ENCODE measurements at regions not wholly inside any gene's neighbourhood (a gene's known extent, or its start where the extent isn't known, plus 50 kb on each side); places are given as distances from the start of the nearest gene placed in this dataset.

DNA sequence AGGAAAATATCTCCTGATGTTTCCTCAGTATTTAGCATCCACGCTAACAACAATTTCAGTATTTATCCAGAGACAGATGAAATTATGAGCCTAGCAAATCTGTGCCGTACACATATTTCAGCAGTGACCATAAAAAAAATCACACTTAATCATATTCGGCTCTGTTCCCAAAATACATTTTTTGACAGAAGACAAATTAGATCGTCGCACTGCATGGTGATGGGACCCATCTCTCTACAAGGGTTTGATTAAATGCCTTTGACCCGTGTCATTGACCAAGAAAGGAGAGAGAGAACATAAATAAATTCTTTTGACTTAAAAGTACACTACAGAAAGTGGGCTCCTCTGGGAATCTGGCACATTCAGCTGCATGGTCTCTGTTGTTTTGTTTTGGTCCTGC, 215.3 kb upstream of the SEMA6D start:
- DNase-seq = no peak

DNA sequence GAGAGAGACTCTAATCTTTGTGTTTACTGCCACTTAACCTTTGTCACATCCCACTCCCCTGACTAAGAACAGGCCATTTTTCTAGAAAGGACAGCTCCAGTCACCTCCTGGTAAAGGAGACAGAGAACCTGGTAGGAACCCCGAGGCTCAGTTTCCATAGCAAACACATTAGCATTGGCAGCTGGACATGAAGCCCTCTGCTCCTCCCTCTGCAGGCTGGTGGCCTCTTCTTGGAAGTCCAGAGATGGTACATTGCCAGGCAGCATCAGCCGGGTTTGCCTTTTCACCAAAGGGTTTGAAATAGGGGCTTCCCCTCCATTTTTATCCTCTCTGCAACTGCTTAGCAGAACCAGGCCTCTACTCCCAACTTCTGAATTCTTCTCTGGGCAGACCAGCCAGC, 213.4 kb upstream of the SEMA6D start:
- no peak for DNase-seq

GRCh38 chr15:47504624-47505256, 212.6 kb upstream of the SEMA6D start:
- DNase-seq = no peak

DNA sequence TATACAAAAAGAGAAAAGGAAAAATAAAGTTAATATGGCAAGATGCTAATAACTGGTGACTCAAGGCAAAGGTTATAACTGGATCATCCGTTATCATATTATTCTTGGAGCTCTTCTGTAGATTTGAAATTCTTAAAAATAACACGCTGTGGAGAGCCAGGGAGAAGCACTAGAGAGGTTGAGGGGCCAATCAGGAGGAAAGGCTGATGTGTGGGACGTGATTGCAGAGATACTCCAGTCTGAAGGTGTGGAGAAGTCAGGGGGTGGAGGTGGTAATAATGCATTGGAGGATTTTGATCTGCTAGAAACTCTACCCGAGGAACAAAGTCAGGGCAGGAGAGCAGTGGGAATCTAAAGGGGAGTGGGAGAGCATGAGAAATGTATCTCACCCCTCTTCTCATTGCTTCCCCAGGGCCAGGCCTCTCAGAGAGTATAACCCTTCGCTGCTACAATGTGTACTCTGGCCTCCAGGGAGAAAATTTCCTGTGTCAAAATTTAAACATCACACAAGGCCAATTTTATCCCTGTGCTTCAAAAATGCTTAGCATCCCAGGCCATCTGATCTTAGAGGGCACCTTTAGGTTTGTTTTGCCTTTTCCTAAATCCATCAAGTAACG, 211.5 kb upstream of the SEMA6D start:
- no peak for DNase-seq

DNA sequence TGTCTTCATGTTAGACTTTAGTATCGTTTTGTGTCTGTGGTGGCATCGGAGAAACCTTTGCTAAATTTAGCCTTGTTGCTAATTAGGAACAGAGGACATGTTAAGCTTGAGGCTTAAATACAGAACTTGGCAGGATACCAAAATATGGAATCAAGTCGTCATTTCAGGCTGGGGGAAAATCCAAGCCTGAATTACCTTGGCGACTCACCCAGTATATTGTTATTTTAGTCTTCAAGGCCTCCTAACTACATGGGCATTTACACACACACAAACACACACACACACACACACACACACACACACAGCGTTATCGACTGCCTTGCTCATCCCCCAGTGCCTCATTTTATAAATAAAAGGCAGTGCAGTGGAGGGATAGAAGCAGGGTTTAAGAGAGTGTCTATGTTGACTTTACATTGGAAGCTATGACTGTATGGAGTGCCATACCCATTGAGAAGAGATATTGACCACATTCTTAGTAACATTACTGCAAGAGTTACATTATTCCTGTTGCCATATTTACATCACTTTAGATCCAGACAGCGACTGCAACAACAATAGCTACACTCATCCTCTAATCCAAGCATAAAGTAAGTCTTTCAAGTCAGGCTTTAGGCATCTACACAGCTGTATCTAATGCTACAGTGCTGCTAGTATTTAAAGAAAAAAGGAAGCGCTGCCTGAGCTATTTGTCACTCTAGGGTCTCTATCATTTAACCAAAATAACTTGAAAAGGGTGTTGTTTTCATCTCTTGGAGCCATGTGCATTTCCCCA, 210.8 kb upstream of the SEMA6D start:
- DNase-seq = peak; percentile 82

- DNase-seq = no peak
Observed at GRCh38 chr15:47507221-47507985, 209.9 kb upstream of the SEMA6D start.

DNA sequence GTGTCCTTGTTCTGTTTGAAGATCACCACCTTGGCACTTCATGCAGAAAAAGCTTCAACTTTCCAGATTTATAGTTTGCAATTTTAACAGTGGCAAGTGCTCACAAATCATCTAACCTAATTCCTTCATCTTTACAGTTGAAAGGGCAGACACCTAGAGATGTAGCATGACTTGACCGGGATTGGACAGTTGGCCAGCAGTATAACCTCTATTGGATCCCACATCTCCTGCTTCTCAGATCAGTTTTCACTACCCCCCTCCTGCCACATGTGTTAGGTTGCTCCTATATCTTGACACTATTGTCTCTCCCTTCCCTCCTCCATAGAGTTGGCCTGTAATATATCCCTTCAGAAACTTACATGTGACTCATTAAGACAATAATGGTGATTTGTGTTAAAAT, 206.0 kb upstream of the SEMA6D start:
- DNase-seq = no peak

DNA sequence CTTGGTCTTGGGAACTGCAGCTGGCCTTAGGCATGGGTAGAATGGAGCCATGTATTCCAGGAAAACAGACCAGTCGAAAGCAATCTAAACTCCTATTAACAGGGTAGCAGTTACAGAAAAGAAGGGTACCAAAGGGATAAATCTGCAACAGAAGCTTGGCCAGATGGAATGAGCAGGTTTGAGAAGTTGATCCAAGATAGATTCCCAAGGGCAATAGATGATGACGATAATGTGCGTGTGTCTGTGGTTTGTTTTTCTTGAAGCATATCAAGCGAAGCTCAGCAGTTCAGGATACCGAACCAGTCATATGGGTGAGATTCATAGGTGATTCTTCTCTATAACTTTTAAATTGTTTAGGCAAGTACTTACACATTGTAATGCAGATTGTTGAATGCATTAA, 203.8 kb upstream of the SEMA6D start:
- no peak for DNase-seq

DNA sequence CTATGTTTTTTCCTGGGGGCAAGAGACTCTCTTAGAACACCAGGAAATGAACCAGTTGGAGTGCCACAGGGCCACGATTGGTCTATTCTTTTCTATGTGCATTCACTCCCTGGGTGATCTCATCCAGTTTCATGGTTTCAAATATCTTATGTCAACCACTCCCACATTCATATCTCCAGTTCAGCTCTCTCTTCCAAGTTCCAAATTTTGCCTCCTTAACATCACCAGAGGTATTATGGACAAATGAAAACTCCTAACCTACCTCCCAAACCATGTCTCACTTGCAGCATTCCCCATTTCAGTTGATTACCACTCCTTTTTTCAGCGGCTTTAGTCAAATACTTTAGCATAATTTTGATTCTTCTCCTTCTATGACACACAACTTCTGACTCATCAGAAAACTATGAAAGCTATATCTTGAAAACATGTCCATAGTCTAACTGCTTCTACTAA, 203.1 kb upstream of the SEMA6D start:
- no peak for DNase-seq

GRCh38 chr15:47516558-47516957, 200.7 kb upstream of the SEMA6D start:
- DNase-seq = no peak

GRCh38 chr15:47516972-47517371, 200.3 kb upstream of the SEMA6D start:
- DNase-seq = no peak

GRCh38 chr15:47517737-47518136, 199.6 kb upstream of the SEMA6D start:
- DNase-seq = no peak

DNA sequence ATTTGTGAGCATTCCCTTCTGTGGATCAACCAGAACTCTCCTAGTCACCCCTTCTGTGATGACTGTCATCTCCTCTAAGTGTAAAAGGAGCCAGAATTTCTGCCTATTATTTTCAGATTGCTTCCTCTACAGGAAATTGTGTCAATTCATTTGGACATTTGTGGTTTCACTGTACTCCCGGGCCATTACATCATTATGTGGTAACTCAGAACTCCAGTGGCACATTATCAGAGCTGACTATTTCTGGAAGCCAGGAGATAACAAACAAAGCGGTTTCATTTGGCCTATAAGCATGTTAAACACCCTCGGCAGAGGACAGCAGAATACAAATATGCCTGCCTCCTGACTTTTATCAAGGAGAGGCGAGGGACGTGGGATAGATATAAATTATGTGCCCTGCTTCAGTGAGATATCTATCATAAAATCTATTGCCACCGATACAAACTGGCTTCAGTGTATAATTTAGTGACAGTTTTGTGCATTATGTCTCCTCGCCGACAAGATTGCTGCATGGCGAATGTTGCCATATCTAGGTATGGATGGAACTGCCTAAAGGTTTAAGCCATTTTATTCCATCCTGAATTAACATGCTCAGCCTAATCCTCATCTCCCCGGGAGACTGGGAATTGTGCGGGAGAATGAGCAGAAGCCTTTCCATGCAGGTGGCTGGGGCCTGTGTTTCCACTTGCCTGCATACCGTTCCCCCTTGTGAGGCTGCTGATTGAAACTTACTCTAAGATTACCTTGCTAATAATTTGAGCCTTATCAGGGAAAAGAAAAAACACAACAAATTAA, 193.4 kb upstream of the SEMA6D start:
- DNase-seq = no peak

DNA sequence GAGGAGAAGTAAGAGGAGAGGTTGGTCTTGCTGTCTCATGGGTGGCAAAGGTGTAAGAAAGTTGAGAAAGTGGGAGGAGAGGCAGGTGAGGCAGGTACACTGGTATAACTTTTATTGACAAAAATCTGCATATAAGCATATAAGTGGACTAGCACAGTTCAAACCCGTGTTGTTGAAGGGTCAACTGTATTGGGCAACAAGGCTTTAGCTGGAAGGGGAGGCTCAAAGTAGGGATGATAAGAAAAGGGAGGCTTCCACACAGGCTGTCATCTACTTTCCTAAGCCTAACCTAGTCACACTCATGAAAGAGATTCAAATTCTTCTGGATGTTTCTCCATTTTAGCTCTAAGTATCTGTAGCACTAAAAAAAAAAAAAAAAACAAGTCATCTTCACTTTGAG, 188.1 kb upstream of the SEMA6D start:
- no peak for DNase-seq

- no peak for DNase-seq
Observed at GRCh38 chr15:47534673-47535072, 182.6 kb upstream of the SEMA6D start.

- DNase-seq = no peak
Observed at GRCh38 chr15:47541562-47541961, 175.7 kb upstream of the SEMA6D start.

GRCh38 chr15:47542312-47542989, 174.9 kb upstream of the SEMA6D start:
- DNase-seq = no peak

- DNase-seq = no peak
Observed at GRCh38 chr15:47548231-47548630, 169.1 kb upstream of the SEMA6D start.

- no peak for DNase-seq
Observed at GRCh38 chr15:47548986-47549385, 168.3 kb upstream of the SEMA6D start.

DNA sequence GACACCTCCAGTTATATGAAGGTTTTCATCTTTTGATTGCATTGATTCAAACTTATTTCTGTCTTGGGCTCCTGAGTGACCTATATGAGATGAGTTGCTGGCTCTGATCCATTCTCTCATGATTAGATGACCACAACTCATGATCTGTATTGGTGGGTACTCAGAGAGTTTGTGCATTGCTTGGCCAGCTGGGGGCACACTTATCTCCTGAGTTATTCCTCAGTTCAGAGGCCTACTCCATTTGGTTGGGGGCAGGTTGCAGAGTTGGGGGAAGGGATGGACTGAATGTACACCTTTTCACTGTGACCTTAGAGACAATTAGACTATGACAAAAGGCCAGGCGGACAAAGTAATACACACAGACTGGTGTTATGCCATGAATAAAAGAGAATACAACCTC, 166.2 kb upstream of the SEMA6D start:
- no peak for DNase-seq

- no peak for DNase-seq
Observed at GRCh38 chr15:47551546-47551945, 165.8 kb upstream of the SEMA6D start.

GRCh38 chr15:47552978-47553608, 164.2 kb upstream of the SEMA6D start:
- no peak for DNase-seq

Data from NCI-H345 (cell line).